H9 (cell line): ENCODE measurements at regions not wholly inside any gene's neighbourhood (a gene's known extent, or its start where the extent isn't known, plus 50 kb on each side); places are given as distances from the start of the nearest gene placed in this dataset.

Source experiments
- DNase-seq: peaks from one replicate; pipeline ENCODE4 v3.0.0-alpha.2; 2017
- H2AFZ ChIP-seq: one replicate; pipeline ENCODE4 v1.6.1; 2013; ENCODE audit warnings: mild to moderate bottlenecking, low read length, control low read depth, moderate library complexity
- H2AK5ac ChIP-seq: 2 replicates; pipeline ENCODE4 v1.6.1; 2013; ENCODE audit warnings: low read length, control low read depth, mixed read lengths; ENCODE audit not compliant: insufficient read length
- H2BK120ac ChIP-seq: one replicate; pipeline ENCODE4 v1.6.1; 2013; ENCODE audit warnings: low read depth, mild to moderate bottlenecking, low read length, control low read depth, inconsistent platforms; ENCODE audit not compliant: poor library complexity, severe bottlenecking
- H2BK12ac ChIP-seq: 2 replicates; pipeline ENCODE4 v1.6.1; 2013; ENCODE audit warnings: low read length, control low read depth, mixed read lengths, low read depth; ENCODE audit not compliant: insufficient read length
- H2BK15ac ChIP-seq: 2 replicates; pipeline ENCODE4 v1.6.1; 2013; ENCODE audit warnings: low read depth, low read length, control low read depth
- H2BK20ac ChIP-seq: one replicate; pipeline ENCODE4 v1.6.1; 2013; ENCODE audit warnings: low read depth, mild to moderate bottlenecking, low read length, control low read depth, inconsistent platforms; ENCODE audit not compliant: poor library complexity, severe bottlenecking
- H2BK5ac ChIP-seq: 2 replicates; pipeline ENCODE4 v1.6.1; 2013; ENCODE audit warnings: low read length, control low read depth, mixed read lengths; ENCODE audit not compliant: insufficient read length
- H3K14ac ChIP-seq: 2 replicates; pipeline ENCODE4 v1.6.1; 2013; ENCODE audit warnings: low read length, control low read depth; ENCODE audit not compliant: insufficient read depth
- H3K18ac ChIP-seq: 2 replicates; pipeline ENCODE4 v1.6.1; 2013; ENCODE audit warnings: low read depth, mild to moderate bottlenecking, mixed read lengths, low read length, control low read depth; ENCODE audit not compliant: insufficient read length
- H3K23ac ChIP-seq: 2 replicates; pipeline ENCODE4 v1.6.1; 2013; ENCODE audit warnings: low read length, control low read depth, mixed read lengths, low read depth; ENCODE audit not compliant: insufficient read length
- H3K23me2 ChIP-seq: 2 replicates; pipeline ENCODE4 v1.6.1; 2013; ENCODE audit warnings: low read depth, mild to moderate bottlenecking, mixed read lengths, low read length, control low read depth; ENCODE audit not compliant: insufficient read length, poor library complexity, severe bottlenecking
- H3K27ac ChIP-seq: 2 replicates; pipeline ENCODE4 v1.5.1; 2013; ENCODE audit warnings: low read length, control low read depth, mixed read lengths, low read depth; ENCODE audit not compliant: insufficient read length
- H3K27me3 ChIP-seq: 2 replicates; pipeline ENCODE4 v1.6.1; 2013; ENCODE audit warnings: low read length, control low read depth, inconsistent platforms; ENCODE audit not compliant: insufficient read depth
- H3K4ac ChIP-seq: 2 replicates; pipeline ENCODE4 v1.6.1; 2013; ENCODE audit warnings: low read depth, mild to moderate bottlenecking, control low read depth, inconsistent platforms, low read length, moderate library complexity
- H3K4me1 ChIP-seq: 2 replicates; pipeline ENCODE4 v1.6.1; 2013; ENCODE audit warnings: low read length, control low read depth, inconsistent platforms; ENCODE audit not compliant: insufficient read depth
- H3K4me2 ChIP-seq: 2 replicates; pipeline ENCODE4 v1.6.1; 2013; ENCODE audit warnings: low read length, control low read depth, mixed read lengths; ENCODE audit not compliant: insufficient read length, insufficient read depth
- H3K56ac ChIP-seq: 2 replicates; pipeline ENCODE4 v1.6.1; 2013; ENCODE audit warnings: low read depth, mild to moderate bottlenecking, mixed read lengths, low read length, control low read depth; ENCODE audit not compliant: insufficient read length
- H3K79me1 ChIP-seq: 2 replicates; pipeline ENCODE4 v1.6.1; 2013; ENCODE audit warnings: low read depth, mild to moderate bottlenecking, moderate library complexity, low read length, control low read depth, inconsistent platforms; ENCODE audit not compliant: insufficient read depth, poor library complexity, severe bottlenecking
- H3K79me2 ChIP-seq: 2 replicates; pipeline ENCODE4 v1.6.1; 2013; ENCODE audit warnings: low read length, control low read depth, inconsistent platforms; ENCODE audit not compliant: insufficient read depth
- H3K9ac ChIP-seq: 2 replicates; pipeline ENCODE4 v1.6.1; 2013; ENCODE audit warnings: low read length, control low read depth, mixed read lengths; ENCODE audit not compliant: insufficient read length; ENCODE audit errors: extremely low read depth
- H3K9me3 ChIP-seq: one replicate; pipeline ENCODE4 v1.6.1; 2013; ENCODE audit warnings: low read depth, low read length, inconsistent platforms; ENCODE audit not compliant: control insufficient read depth
- H3T11ph ChIP-seq: one replicate; pipeline ENCODE4 v1.6.1; 2013; ENCODE audit warnings: mild to moderate bottlenecking, low read length, control low read depth, inconsistent platforms
- H4K20me1 ChIP-seq: one replicate; pipeline ENCODE4 v1.6.1; 2013; ENCODE audit not compliant: control insufficient read depth, insufficient read length, insufficient read depth
- H4K5ac ChIP-seq: 2 replicates; pipeline ENCODE4 v1.6.1; 2013; ENCODE audit warnings: low read depth, mild to moderate bottlenecking, mixed read lengths, low read length, control low read depth; ENCODE audit not compliant: insufficient read length
- H4K8ac ChIP-seq: replicated peaks from 2 replicates; pipeline ENCODE4 v1.6.1; 2013; ENCODE audit warnings: low read length, control low read depth, mixed read lengths, low read depth; ENCODE audit not compliant: insufficient read length
- H4K91ac ChIP-seq: 2 replicates; pipeline ENCODE4 v1.6.1; 2013; ENCODE audit warnings: low read depth, mild to moderate bottlenecking, moderate library complexity, mixed read lengths, low read length, control low read depth; ENCODE audit not compliant: insufficient read length
- H3K27ac Mint-ChIP-seq, 3 experiments: 2 replicates in 2 of 3; 3 replicates in 1 of 3; pipeline ENCODE4 v1.8.0; 2020 to 2021; ENCODE audit warnings: mixed read lengths in 3 of 3, mild to moderate bottlenecking in 1 of 3, moderate library complexity in 1 of 3
- H3K27me3 Mint-ChIP-seq: 2 replicates; pipeline ENCODE4 v1.8.0; 2021; ENCODE audit warnings: low read depth, mild to moderate bottlenecking, moderate library complexity, mixed read lengths
- H3K36me3 Mint-ChIP-seq, 3 experiments: 2 replicates in 2 of 3; 3 replicates in 1 of 3; pipeline ENCODE4 v1.8.0; 2020 to 2021; ENCODE audit warnings: low read depth in 3 of 3, mixed read lengths in 3 of 3; ENCODE audit not compliant: insufficient read depth in 1 of 3
- H3K4me1 Mint-ChIP-seq, 2 experiments: 2 replicates each; pipeline ENCODE4 v1.8.0; 2020; ENCODE audit warnings: mixed read lengths in 2 of 2
- H3K4me3 Mint-ChIP-seq, 2 experiments: 2 replicates in 1 of 2; 3 replicates in 1 of 2; pipeline ENCODE4 v1.8.0; 2020 to 2021; ENCODE audit warnings: mild to moderate bottlenecking in 2 of 2, mixed read lengths in 2 of 2, moderate library complexity in 1 of 2
- H3K9me3 Mint-ChIP-seq, 2 experiments: 2 replicates in 1 of 2; 3 replicates in 1 of 2; pipeline ENCODE4 v1.8.0; 2020; ENCODE audit warnings: mild to moderate bottlenecking in 2 of 2, mixed read lengths in 2 of 2, moderate library complexity in 1 of 2
- WGBS: extraction: QIAGEN DNeasy Blood & Tissue Kit; methylation state at CpG from one replicate; pipeline ENCODE4 v1.1.7; 2013; ENCODE audit warnings: missing lambda C conversion rate, low lambda C conversion rate, mixed read lengths; ENCODE audit not compliant: insufficient read length; ENCODE audit errors: extremely low coverage; 5-methylcytosine and 5-hydroxymethylcytosine counted together
- TF ChIP-seq, protein P1 (sequence below): fragments of 200-600 bp; sonication (generic); conservative IDR thresholded peaks from 3 replicates; pipeline ENCODE4 v1.8.0; 2021; ENCODE audit warnings: antibody characterized with exemption, mild to moderate bottlenecking

DNA sequence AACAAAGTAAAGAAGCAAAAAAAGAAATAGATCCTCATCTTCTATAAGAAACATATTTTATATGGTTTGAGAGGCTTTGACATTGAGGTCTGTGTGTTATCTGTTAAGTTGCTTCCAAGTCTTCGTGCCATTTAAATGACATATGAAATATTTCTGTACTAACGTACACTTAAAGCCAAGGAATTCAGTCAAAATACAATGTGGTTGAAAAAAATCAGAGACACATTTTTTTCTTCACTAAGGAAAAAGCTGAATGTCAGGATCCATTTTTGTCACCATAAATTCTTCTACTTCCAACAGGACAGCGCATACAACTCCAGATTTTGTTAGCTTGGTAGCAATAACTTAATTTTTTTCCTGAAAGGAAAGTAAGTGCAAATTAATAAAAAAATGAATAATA is 168.5 kb downstream of the FAT4 start:
- Mint-ChIP-seq H3K27ac (no peak overlapping the region), H3K36me3 (peaks cover 0 to 6% (median 0%) of the 10 kb centered on the region in 3 experiments; a peak in 1 of 7 replicates), H3K4me3 (no peak overlapping the region), H3K4me1 (no peaks in the 10 kb centered on the region), H3K9me3 (no peaks in the 10 kb centered on the region), H3K27me3 (no peaks in the 10 kb centered on the region)
- Histone ChIP-seq H2BK20ac (no peak overlapping the region), H3K79me2 (no peaks in the 10 kb centered on the region), H2BK12ac (no peak overlapping the region), H4K5ac (no peak overlapping the region), H3K23ac (no peak overlapping the region), H3K4ac (no peak overlapping the region), H3K23me2 (no peaks in the 10 kb centered on the region), H3T11ph (no peak overlapping the region), H4K8ac (no peak overlapping the region), H3K27me3 (no peaks in the 10 kb centered on the region; the same call in 1 of the 2 replicates), H3K56ac (no peak overlapping the region), H3K9me3 (no peaks in the 10 kb centered on the region), H2BK15ac (no peak overlapping the region), H4K20me1 (no peaks in the 10 kb centered on the region), H3K4me1 (no peaks in the 10 kb centered on the region), H2AK5ac (no peak overlapping the region), H3K4me2 (no peak overlapping the region), H2AFZ (no peak overlapping the region), H3K18ac (no peak overlapping the region), H2BK120ac (no peak overlapping the region), H3K9ac (no peak overlapping the region), H3K79me1 (no peaks in the 10 kb centered on the region), H2BK5ac (no peak overlapping the region), H4K91ac (no peak overlapping the region), H3K14ac (no peak overlapping the region), H3K27ac (no peak overlapping the region)
- DNase-seq, result no peak
- TF ChIP-seq, protein P1, sequence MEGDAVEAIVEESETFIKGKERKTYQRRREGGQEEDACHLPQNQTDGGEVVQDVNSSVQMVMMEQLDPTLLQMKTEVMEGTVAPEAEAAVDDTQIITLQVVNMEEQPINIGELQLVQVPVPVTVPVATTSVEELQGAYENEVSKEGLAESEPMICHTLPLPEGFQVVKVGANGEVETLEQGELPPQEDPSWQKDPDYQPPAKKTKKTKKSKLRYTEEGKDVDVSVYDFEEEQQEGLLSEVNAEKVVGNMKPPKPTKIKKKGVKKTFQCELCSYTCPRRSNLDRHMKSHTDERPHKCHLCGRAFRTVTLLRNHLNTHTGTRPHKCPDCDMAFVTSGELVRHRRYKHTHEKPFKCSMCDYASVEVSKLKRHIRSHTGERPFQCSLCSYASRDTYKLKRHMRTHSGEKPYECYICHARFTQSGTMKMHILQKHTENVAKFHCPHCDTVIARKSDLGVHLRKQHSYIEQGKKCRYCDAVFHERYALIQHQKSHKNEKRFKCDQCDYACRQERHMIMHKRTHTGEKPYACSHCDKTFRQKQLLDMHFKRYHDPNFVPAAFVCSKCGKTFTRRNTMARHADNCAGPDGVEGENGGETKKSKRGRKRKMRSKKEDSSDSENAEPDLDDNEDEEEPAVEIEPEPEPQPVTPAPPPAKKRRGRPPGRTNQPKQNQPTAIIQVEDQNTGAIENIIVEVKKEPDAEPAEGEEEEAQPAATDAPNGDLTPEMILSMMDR, result no peak
- no CpG with 5 or more reads among the region's 3 CpGs for WGBS
